ENCODE measurements at regions not wholly inside any gene's neighbourhood (a gene's known extent, or its start where the extent isn't known, plus 50 kb on each side); places are given as distances from the start of the nearest gene placed in this dataset.

DNA sequence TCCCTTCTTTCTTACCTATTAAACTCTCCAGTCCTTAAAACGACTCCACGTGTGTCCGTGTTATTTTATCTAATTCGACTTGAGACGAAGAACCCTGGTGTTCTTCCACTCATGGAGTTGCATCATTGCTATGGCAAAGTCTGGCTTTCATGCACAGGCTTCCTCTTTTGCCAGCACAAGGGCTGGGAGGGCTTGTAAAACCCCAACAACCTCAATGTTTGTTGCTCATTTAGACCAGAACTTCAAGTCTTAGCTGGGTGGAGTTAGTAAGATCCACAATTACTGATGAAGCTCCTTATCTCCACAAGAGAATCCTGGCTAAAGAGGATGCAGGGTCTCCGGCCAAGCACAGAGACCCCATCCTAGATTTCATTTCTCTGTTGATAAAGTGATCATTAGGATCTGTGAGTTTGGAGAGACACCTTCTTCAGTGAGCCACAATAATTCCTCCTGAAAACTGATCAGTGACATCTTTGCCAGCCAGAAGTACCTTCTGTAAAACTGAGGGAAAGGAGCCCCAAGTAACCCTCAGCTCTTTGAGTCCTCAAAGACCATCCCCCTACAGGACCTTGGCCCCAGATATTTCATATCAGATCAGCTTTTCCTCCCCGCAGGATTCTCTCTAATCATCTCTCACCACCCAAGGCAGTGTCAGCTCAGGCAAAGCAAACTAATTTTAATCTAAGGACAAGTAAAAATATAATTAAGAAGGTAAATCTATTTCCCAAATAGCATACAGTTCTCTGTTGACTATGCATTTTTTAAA is 514.6 kb downstream of the FUT8 start:
- intact Hi-C loops (cut with micrococcal nuclease) = loop anchor here (1.0 to 10.0 kb wide), 4 partner anchors 12 to 720 kb away; no protein-coding TSS in a partner anchor

DNA sequence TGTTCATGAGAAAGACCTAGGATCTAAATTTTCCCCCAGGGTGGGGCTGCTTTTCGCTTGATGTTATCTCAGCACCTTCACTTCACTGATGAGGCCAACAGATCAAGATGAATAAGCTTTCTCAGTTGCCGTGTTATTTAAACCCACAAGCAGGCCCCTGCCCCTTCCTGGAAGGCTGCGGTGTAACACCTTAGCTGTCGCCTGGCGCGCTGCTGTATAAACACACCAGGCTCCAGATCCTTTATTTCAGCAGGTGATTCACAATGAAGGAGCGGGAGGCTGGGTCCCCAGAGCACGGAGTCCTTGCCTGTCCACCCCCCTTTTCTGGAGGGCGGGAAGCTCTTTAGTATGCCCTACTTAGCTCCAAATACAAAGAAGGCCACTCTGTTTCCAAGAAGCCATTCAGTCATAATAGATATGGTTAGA is 515.4 kb downstream of the FUT8 start:
- intact Hi-C loops (cut with micrococcal nuclease) = loop anchor here (1.0 to 10.0 kb wide), 11 partner anchors 9 to 721 kb away; partner anchors contain the start of gene FUT8

DNA sequence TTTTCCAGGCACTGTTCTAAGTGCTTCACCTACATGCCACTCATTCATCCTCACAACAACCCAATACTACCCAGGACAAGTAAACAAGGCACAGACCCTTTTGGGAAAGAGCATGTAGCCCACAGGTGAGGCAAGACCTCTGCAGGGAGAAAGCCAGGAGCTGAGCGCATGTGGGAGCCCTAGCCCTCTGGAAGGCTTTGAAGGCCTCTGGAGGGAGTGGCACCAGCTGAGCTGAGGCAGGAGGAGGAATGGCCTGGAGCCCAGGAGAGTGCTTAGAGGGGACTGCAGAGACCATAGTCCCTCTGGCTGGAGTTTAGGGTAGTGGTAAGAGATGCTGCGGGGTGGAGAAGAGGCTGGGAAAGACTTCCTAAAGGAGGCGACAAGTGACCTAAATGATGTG is 516.5 kb downstream of the FUT8 start:
- intact Hi-C loops (cut with micrococcal nuclease) = loop anchor here (1.0 to 10.0 kb wide), 9 partner anchors 8 to 722 kb away; partner anchors contain the start of gene FUT8

DNA sequence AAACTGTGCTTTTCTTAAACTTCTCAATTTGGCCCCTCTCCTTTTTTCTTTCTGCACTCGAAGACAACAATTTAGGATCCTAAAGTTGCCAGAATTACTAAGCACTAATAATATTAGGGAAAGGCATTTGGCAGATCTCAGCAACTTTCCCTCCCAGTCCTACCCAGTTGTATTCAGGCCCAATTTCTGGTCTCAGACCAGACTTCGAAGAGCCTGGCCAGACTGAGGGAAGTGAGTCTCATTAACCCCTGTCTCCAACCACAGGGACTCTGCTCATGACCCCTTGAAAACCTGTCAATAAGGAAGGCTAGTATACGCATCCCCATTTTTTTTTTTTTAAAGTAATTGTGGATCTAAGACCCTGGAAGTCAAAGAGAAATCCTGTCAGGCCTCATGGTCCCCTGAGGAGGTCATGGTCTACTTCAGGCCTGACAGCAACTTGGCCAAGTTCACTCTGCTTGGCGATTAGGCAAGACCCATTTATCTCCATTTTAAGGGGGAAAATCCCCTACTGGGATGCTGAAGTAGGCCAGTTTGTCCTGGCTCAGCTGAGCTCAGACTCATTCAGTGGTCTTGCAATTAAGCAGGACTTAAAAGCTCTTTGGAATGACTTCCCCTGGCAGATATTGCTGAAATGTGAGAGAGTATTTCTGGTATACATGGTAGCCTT is 521.0 kb downstream of the FUT8 start:
- intact Hi-C loops (cut with micrococcal nuclease) = no loop called here

DNA sequence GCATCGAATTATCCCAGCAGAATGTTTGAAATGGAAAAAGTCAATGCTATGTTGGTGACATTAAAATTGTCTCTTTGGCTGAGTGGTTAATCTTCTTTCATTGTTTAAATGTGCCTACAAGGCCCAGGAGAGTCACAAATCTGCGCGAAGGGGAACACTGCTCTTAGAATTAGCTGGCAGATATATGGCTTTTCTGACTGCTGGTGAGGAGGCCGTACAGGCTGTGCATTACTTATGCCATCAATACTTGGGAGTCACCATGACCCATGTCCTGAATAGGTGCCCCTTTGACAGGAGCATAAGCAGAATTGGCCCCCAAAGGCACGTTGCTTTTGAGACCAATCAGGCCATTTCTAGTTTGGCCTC is 521.5 kb downstream of the FUT8 start:
- intact Hi-C loops (cut with micrococcal nuclease) = no loop called here

DNA sequence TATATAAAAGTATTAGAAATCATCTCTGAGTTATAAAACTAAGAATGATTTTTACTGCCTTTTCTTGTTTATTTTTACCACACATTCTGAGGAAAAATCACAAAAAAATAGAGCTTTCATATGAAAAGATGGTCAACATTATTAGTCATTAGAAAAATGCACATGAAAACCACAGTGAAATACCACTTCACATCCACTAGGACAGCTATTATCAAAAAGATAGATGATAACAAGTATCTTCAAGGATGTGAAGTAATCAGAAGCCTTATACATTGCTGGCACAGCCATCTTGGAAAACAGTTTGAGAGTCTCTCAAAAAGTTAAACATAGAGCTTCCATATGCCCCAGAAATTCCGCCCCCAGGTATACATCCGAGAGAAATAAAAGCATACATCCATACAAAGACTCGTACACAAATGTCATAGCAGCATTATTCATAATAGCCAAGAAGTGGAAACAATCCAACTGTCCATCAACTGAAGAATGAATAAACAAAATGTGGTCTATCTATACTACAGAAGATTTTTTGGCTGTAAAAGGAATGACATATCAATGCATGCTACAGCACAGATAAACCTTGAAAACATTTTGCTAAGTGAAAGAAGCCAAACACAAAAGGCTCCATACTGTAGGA is 523.9 kb downstream of the FUT8 start:
- intact Hi-C loops (cut with micrococcal nuclease) = no loop called here

DNA sequence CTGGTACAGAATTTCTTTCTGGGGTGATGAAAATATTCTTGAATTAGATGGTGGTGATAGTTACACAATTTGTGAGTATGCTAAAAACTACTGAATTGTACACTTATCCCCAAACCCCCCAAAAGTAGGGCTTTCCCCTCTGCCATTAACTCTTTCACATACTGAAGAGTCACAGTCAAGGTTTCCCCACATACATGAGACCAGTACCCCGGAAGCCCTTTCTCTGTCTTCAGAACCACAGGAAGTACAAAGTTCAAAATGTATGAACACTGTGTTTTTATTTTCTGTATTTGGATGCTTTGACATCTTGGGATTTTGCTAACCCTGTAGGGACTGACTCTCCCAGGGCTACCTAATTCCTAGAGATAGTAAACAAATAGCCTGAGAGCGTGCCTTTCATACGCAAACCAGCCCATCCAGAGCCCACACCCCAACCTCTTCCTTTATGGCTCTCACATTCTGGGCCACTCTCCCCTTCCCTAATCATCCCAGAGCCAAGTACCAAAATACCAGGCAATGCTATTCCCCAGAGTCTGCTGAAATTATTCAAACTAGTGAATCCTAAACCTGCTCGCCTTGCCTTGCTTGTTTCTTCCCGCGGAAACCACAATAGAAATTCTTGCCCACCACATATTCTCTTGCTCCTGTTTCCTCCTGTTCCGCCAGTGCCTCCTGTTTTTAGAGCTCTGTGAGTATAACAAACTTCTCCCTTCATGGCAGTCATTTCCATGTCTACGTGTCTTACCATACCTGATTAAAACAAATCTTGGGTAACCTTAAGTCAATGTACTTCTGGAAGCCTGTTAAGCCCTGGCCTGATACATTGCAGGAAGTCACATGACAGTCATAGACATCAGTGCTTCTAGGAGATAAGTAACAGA is 524.8 kb downstream of the FUT8 start:
- intact Hi-C loops (cut with micrococcal nuclease) = loop anchor here (1.0 kb wide), 1 partner anchor 9 kb away; no protein-coding TSS in a partner anchor

DNA sequence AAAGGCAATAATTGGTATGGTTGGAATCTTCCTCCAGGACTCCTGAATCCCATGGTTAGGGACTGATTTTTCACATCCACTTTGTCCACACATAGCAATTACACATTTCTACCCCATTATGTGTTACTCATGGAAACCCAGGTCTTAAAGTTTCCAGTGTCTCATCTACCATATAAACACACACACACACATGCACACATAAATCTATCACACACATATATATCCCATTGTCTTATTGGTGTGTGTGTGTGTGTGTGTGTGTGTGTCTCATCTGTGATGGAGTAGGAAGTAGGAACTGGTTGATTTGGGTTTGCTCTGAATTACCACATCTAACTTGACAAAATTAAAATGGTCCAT is 525.4 kb downstream of the FUT8 start:
- intact Hi-C loops (cut with micrococcal nuclease) = loop anchor here (1.0 kb wide), 1 partner anchor 10 kb away; no protein-coding TSS in a partner anchor

DNA sequence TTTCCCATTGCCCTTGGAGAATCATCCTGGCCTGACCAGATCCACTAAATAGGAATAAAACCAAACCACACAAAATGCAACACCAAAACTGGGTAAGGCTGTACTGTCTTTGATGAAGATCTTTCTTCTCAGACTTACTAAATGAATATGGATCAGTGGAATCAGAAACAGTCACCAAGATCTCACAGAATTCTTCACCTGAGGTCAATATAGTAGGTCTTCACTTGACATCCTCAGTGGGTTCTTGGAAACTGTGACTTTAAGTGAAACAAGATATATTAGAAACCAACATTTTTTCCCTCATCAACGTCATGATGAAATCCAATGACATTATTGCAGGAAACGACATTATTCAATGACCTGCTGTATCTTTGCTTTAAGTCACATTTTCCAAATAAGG is 526.2 kb downstream of the FUT8 start:
- intact Hi-C loops (cut with micrococcal nuclease) = no loop called here

DNA sequence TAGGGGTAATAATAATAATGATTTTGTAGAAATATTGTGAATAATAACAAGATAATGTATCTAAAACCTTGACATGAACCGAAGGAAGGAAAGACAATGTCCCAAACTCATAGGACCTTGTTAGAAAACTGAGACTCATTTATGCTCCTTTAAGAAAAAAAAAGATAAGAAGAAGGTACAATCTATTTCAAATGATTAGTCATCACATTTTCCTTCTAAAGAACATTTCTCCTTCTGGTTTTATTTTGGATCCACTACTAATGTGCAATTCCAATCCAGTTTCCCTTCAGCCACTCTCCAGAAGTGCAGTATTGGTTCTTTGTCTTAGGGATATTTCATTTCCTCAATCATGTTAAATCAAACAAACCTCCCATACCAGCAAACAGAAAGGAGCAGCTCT is 526.7 kb downstream of the FUT8 start:
- intact Hi-C loops (cut with micrococcal nuclease) = no loop called here

DNA sequence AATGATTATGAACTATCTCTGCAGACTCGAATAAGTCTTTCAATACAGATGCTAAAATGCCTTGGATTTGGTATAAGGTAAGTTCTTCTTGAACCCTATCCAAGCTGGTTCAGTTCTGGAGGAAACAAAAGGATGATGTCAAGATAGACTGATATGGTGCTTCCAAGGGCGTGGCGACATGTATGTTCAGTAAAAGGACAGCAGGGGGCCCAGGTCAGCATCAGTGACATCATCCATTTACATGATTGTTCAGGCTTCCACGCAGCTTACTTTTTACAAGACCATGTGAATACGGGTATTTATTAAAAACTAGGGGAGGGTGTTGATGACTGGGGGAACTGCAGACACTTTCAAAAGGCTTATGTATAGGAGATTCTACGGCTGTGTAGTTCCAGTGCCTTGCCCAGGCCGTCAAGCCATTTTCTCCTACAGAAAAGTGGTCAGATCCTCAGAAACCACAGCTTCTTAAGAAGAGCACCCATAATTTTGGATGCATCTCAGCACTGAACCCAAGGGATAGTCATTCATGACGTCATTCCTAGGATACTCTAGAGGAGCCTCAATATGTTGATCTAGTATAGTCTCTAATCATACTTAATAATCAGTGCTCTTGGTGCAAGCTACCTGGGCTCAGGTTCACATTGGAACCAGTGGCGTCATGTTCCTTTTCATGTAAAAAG is 527.7 kb downstream of the FUT8 start:
- intact Hi-C loops (cut with micrococcal nuclease) = no loop called here

DNA sequence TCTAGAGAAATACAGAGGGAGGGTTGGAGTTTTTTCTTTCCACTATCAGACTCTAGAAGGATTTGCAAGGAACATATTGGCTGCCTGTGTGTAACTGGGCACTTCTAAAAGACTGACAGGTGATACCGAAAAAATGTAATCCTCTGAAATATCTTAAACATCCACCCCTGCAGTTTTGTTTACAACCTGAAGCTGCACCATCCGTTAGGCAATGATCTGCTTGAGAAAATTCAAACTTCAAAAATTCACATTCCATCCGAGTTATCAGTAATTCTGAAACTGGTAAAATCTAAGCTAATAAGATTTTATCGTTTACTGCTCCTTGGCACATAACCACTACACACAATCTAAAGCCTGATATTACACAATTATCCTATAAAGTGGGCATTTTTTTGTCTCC is 528.6 kb downstream of the FUT8 start:
- intact Hi-C loops (cut with micrococcal nuclease) = no loop called here

DNA sequence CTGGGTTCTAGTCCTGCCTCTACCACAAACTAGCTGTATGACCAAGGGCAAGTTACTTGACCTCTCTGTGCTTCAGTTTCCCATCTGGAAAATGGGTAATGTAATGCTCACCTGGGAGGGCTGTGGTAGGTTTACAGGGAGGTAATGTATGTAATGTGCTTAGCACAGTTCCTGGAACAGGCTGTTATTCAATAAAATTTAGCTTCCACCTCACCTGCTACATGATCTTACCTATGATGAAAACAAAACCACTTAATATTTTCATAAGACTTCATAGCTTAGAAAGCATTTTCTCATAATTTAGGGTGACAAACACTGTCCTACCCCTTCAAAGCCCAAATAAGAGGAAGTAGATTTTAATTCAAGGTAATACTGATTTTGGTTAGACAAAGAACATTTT is 530.6 kb downstream of the FUT8 start:
- intact Hi-C loops (cut with micrococcal nuclease) = no loop called here

DNA sequence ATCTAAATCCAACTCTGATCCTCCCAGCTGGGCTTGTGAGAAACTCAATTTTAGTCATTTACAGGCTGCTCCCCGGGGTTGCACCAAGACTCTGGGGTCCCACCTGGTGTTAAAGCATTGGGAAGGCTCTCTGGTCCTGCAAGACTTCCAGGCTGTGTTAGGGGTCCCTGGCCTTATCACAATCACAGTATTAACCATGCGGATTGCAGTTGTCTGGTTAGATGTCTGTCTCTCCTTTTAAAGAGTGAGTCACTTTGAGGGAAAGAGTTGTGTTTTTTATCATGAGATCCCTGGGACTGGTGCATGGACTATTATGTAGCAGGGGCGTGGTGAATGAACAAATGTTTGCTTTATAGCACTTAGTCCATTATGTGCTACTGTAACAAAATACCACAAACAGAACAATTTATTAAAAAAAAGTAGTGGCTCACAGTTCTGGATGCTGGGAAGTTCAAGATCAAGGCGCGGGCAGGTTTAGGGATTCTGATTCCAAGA is 531.4 kb downstream of the FUT8 start:
- intact Hi-C loops (cut with micrococcal nuclease) = no loop called here

DNA sequence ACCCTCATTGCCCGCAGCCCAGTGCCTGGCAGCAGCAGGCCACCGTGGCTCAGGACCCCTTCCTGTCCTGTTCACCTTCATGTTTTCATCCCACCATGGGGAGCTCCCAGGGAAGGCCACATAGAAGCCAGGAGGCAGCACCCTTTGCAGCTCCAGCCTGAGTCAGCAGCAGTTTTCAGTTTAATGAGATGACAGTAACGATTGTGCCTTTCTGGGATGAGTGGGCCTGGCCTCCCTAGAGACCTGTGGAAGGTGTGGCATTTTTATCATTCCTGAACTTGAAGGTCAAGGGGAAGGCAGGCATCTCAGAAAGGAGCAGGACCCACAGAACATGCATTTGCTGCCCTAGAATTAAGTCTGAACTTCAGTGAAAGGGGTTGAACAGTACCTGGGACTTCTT is 532.8 kb downstream of the FUT8 start:
- intact Hi-C loops (cut with micrococcal nuclease) = no loop called here

DNA sequence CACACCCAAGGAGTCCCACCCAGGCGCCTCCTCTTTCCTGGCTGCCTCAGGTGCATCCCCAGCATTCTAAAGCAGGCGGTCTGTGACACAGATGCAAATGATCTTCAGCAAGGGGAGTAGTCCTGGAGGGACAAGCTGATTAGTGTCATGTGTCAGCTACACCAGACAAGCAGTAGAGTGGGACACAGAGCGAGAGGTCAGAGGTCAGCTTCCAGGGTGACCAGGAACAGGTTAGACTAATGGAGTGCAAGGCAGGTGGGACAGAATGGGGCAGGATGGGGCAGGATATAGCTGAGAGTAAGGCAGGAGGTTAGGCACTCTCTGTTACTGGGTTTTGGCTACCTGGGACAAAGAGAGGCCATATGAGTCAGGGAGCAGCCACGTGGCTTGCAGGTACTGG is 534.0 kb downstream of the FUT8 start:
- intact Hi-C loops (cut with micrococcal nuclease) = no loop called here

DNA sequence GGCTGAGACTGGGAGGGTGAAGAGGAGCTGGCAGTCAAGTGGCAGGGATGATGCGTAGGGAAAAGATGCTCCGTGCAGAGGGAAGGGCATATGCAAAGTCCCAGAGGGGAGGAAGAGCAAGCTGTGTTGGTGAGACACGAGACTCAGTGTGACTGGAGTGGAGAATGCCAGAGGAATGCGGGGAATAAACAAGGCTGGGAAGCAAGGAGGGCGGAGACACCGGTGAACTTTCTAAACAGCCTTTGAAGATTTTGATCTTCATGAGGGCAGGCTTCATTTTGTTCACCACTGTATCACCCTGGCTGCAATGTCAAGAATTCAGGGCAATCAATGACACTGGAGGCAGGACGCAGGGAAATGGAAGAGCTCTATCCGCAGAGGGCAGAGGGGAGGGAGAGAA is 535.8 kb downstream of the FUT8 start:
- intact Hi-C loops (cut with micrococcal nuclease) = no loop called here

DNA sequence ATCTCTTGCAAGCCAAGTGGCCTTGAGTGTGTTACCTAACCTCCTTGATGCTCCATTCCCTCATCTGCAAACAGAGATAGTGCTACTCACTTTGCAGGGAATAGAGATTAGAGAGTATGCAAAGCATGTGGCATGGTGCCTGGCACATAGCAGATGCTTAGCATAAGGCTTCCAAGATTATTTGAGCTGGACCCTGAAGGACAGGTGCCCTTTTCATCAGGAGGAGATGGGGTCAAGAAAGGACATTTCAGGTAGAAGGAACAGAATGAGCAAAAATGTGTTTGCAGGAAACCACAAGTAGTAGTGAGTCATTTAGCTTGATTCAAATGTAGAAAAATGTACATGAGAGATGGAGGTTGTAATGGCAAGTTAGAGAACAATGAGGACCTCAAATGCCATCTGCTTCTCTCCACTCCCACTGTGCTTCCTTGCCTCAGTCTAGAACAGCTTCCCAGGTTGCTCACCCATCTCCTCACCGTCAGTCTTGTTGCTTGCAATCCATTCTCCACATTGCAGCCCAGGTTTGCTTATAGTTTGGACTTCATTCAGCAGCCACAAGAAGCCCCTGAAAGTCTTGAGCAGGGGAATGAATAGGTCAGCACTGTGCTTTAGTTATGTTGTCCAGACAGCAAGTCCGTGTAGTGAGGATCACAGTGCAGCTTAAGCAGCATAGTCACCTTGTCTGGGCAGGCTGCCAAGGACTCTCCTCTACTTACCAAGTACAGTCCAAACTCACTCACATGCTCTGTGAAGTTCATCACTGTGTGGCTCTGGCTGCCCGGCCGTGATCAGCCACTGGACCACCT is 536.3 kb upstream of the CCDC196 start:
- intact Hi-C loops (cut with micrococcal nuclease) = loop anchor here (1.0 to 2.0 kb wide), 3 partner anchors 22 to 103 kb away; no protein-coding TSS in a partner anchor

DNA sequence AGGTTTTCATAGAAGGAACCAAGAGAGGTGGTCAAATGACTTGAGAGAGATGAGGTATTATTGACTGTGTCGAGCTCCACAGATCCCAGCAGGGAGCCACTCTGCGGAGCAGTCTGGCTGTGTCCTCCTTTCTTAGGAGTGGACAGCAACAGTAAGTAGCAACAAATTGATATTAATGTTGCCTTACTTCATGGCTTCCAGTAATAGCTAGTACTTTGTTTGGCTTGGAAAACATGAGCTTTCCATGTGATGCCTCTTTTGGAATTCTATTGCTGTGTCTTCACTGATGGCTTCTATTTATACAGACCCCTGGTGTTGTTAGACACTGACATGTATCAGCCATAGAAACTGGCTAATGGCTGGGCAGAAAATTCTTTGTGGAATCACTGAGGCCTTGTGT is 531.2 kb upstream of the CCDC196 start:
- intact Hi-C loops (cut with micrococcal nuclease) = loop anchor here (5.0 kb wide), 1 partner anchor 668 kb away; no protein-coding TSS in a partner anchor

Data from T-helper 1 cell treated with Interleukin-12 subunit alpha and Interleukin-12 subunit beta and Interleukin-4 antibody, amounts not matched to agents 30 ng/mL and 1 ng/mL, for 36 hours (primary cell).